ENCODE measurements at regions not wholly inside any gene's neighbourhood (a gene's known extent, or its start where the extent isn't known, plus 50 kb on each side); places are given as distances from the start of the nearest gene placed in this dataset.

DNA sequence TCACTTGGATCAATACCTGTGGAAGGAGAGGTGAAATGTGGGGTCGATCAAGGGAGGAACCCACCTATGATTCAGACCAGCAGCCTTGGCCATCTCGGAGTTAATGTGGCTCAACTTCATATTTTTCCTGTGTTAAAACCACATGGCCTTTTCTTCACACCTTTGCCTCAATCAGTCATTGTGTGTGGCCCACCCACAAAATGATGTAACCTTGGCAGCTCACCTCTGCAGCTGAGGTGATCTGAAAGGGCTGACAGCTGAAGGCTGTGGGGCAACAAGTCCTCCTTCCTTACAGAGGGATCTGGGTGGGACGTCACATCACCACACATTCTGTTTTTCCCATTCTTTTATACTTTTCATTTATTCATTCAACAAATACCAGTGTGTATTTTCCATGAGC lies 357.1 kb upstream of the HSF2 start:
- Histone ChIP-seq H3K27me3 (ENCODE audit: control insufficient read depth in 4 of 4, insufficient read depth in 4 of 4, low read length in 3 of 4) (peaks cover 0 to 5% (median 0%) of the 10 kb centered on the region in 4 donors), H3K27ac (ENCODE audit: low read depth in 1 of 2, low read length in 2 of 2) (no peak overlapping the region), H3K9ac (ENCODE audit: low read depth in 1 of 2, low read length in 2 of 2) (no peak overlapping the region), H3K4me3 (ENCODE audit: low read depth in 1 of 3, low read length in 3 of 3) (no peak overlapping the region), H3K4me1 (ENCODE audit: control insufficient read depth in 4 of 4, insufficient read depth in 4 of 4, low read length in 3 of 4) (no peaks in the 10 kb centered on the region), H3K9me3 (ENCODE audit: control insufficient read depth in 4 of 4, low read length in 3 of 4) (no peaks in the 10 kb centered on the region), H3K36me3 (ENCODE audit: control insufficient read depth in 4 of 4, insufficient read depth in 3 of 4, low read depth in 1 of 4, low read length in 3 of 4) (no peaks in the 10 kb centered on the region)
- TF ChIP-seq FOXA1 (IDR thresholded peaks at IDR 0.05) (no peak), SP1 (IDR thresholded peaks at IDR 0.05) (no peak), HNF4G (IDR thresholded peaks at IDR 0.05) (no peak), NR2F2 (IDR thresholded peaks at IDR 0.05) (no peak), RAD21 (IDR thresholded peaks at IDR 0.05) (no peak), TAF1 (conservative IDR thresholded peaks at IDR 0.05) (no peak), JUND (IDR thresholded peaks at IDR 0.05) (no peak), FOXA2 (IDR thresholded peaks at IDR 0.05) (no peak), HNF4A (conservative IDR thresholded peaks at IDR 0.05) (no peak), GABPA (IDR thresholded peaks at IDR 0.05 in 1 of 2, conservative IDR thresholded peaks at IDR 0.05 in 1 of 2) (no peak), RXRA (IDR thresholded peaks at IDR 0.05) (no peak)
- TF ChIP-seq, protein P1, sequence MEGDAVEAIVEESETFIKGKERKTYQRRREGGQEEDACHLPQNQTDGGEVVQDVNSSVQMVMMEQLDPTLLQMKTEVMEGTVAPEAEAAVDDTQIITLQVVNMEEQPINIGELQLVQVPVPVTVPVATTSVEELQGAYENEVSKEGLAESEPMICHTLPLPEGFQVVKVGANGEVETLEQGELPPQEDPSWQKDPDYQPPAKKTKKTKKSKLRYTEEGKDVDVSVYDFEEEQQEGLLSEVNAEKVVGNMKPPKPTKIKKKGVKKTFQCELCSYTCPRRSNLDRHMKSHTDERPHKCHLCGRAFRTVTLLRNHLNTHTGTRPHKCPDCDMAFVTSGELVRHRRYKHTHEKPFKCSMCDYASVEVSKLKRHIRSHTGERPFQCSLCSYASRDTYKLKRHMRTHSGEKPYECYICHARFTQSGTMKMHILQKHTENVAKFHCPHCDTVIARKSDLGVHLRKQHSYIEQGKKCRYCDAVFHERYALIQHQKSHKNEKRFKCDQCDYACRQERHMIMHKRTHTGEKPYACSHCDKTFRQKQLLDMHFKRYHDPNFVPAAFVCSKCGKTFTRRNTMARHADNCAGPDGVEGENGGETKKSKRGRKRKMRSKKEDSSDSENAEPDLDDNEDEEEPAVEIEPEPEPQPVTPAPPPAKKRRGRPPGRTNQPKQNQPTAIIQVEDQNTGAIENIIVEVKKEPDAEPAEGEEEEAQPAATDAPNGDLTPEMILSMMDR (IDR thresholded peaks at IDR 0.05; ENCODE audit: low read depth, low read length, missing input control): no peak
- TF ChIP-seq, protein P2, sequence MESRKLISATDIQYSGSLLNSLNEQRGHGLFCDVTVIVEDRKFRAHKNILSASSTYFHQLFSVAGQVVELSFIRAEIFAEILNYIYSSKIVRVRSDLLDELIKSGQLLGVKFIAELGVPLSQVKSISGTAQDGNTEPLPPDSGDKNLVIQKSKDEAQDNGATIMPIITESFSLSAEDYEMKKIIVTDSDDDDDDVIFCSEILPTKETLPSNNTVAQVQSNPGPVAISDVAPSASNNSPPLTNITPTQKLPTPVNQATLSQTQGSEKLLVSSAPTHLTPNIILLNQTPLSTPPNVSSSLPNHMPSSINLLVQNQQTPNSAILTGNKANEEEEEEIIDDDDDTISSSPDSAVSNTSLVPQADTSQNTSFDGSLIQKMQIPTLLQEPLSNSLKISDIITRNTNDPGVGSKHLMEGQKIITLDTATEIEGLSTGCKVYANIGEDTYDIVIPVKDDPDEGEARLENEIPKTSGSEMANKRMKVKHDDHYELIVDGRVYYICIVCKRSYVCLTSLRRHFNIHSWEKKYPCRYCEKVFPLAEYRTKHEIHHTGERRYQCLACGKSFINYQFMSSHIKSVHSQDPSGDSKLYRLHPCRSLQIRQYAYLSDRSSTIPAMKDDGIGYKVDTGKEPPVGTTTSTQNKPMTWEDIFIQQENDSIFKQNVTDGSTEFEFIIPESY (IDR thresholded peaks at IDR 0.05): no peak
- TF ChIP-seq, protein P3, sequence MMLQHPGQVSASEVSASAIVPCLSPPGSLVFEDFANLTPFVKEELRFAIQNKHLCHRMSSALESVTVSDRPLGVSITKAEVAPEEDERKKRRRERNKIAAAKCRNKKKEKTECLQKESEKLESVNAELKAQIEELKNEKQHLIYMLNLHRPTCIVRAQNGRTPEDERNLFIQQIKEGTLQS (IDR thresholded peaks at IDR 0.05): no peak
- no peak for DNase-seq (ENCODE audit: low spot score)
- 79% methylated on average over 3 of the region's 3 CpGs for WGBS

DNA sequence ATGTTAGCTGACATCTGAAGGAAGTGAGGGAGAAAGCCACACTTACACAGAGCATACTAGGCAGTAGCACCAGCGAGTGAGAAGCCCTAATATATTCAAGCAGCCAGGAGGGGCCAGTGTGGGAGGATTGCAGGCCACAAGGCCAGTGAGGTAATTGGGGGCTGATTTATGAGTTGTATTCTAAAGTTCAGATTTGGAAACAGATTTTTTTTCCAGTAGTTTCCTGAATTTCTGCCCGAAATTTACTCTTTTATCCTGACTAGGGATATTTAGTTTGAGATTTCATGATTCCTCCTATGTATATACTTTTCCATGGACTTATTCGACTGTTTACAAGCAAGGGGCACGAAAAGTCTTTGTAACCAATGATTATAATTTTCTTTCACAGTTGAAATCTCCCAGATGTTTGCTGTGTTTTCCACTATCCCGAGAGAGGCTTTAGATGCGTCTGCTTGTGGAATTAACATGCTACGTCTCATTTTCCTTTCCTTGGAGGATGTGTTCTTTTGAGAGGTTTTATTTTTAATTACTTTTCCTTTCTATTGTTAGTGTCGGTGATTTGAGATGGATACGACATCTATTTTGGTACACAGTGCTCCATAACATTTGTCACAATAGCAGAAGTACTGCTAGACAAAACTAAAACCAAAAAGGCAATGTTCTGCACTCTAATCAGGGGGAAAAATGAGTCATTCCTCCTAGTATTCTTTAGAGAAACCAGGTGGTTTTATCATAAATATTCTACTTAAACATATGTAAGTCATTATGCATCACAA lies 356.3 kb upstream of the HSF2 start:
- H3K9me3 ChIP-seq (ENCODE audit: control insufficient read depth in 4 of 4, low read length in 3 of 4): no peaks in the 10 kb centered on the region
- no peak overlapping the region for H3K27ac ChIP-seq (ENCODE audit: low read depth in 1 of 2, low read length in 2 of 2)
- H3K27me3 ChIP-seq (ENCODE audit: control insufficient read depth in 4 of 4, insufficient read depth in 4 of 4, low read length in 3 of 4): peaks cover 0 to 5% (median 0%) of the 10 kb centered on the region in 4 donors
- H3K4me1 ChIP-seq (ENCODE audit: control insufficient read depth in 4 of 4, insufficient read depth in 4 of 4, low read length in 3 of 4): no peaks in the 10 kb centered on the region
- no peaks in the 10 kb centered on the region for H3K36me3 ChIP-seq (ENCODE audit: control insufficient read depth in 4 of 4, insufficient read depth in 3 of 4, low read depth in 1 of 4, low read length in 3 of 4)
- TF ChIP-seq, protein P3 (IDR thresholded peaks at IDR 0.05): no peak
- no peak for TF ChIP-seq TAF1 (conservative IDR thresholded peaks at IDR 0.05)
- no peak overlapping the region for H3K9ac ChIP-seq (ENCODE audit: low read depth in 1 of 2, low read length in 2 of 2)
- H3K4me3 ChIP-seq (ENCODE audit: low read depth in 1 of 3, low read length in 3 of 3): no peak overlapping the region
- 67% methylated on average over 9 of the region's 9 CpGs for WGBS
- DNase-seq (ENCODE audit: low spot score): no peak

DNA sequence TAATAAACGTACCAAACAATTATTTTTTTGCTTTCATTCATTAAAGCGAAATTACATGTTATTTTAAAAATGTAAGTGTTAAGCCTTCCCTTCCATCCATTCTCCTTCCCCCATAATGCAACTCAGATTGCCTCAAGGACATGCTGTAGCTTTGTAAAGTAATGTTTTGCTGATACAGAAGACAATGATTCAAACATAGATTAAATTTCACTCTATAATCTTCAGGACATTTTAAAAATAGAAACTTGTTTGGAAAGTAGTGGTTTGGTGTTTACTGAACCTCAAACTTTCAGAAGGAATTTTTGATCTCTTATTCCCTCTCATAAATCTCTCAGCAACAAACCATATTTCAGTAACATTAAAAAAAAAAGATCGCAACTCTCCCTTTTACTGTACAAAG lies 350.9 kb upstream of the HSF2 start:
- H3K27ac ChIP-seq (ENCODE audit: low read depth in 1 of 2, low read length in 2 of 2): no peak overlapping the region
- H3K4me3 ChIP-seq (ENCODE audit: low read depth in 1 of 3, low read length in 3 of 3): no peak overlapping the region
- no peak for DNase-seq (ENCODE audit: low spot score)
- no peak overlapping the region for H3K9ac ChIP-seq (ENCODE audit: low read depth in 1 of 2, low read length in 2 of 2)
- H3K27me3 ChIP-seq (ENCODE audit: control insufficient read depth in 4 of 4, insufficient read depth in 4 of 4, low read length in 3 of 4): no peaks in the 10 kb centered on the region
- no peaks in the 10 kb centered on the region for H3K9me3 ChIP-seq (ENCODE audit: control insufficient read depth in 4 of 4, low read length in 3 of 4)
- 65% methylated on average over 3 of the region's 3 CpGs for WGBS
- H3K4me1 ChIP-seq (ENCODE audit: control insufficient read depth in 4 of 4, insufficient read depth in 4 of 4, low read length in 3 of 4): no peaks in the 10 kb centered on the region
- no peaks in the 10 kb centered on the region for H3K36me3 ChIP-seq (ENCODE audit: control insufficient read depth in 4 of 4, insufficient read depth in 3 of 4, low read depth in 1 of 4, low read length in 3 of 4)
- no peak for TF ChIP-seq HNF4G (IDR thresholded peaks at IDR 0.05)
- TF ChIP-seq, protein P4, sequence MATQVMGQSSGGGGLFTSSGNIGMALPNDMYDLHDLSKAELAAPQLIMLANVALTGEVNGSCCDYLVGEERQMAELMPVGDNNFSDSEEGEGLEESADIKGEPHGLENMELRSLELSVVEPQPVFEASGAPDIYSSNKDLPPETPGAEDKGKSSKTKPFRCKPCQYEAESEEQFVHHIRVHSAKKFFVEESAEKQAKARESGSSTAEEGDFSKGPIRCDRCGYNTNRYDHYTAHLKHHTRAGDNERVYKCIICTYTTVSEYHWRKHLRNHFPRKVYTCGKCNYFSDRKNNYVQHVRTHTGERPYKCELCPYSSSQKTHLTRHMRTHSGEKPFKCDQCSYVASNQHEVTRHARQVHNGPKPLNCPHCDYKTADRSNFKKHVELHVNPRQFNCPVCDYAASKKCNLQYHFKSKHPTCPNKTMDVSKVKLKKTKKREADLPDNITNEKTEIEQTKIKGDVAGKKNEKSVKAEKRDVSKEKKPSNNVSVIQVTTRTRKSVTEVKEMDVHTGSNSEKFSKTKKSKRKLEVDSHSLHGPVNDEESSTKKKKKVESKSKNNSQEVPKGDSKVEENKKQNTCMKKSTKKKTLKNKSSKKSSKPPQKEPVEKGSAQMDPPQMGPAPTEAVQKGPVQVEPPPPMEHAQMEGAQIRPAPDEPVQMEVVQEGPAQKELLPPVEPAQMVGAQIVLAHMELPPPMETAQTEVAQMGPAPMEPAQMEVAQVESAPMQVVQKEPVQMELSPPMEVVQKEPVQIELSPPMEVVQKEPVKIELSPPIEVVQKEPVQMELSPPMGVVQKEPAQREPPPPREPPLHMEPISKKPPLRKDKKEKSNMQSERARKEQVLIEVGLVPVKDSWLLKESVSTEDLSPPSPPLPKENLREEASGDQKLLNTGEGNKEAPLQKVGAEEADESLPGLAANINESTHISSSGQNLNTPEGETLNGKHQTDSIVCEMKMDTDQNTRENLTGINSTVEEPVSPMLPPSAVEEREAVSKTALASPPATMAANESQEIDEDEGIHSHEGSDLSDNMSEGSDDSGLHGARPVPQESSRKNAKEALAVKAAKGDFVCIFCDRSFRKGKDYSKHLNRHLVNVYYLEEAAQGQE (IDR thresholded peaks at IDR 0.05): no peak
- no peak for TF ChIP-seq SP1 (IDR thresholded peaks at IDR 0.05)
- no peak for TF ChIP-seq YY1 (IDR thresholded peaks at IDR 0.05)
- TF ChIP-seq, protein P1 (IDR thresholded peaks at IDR 0.05; ENCODE audit: low read depth, low read length, missing input control): no peak
- no peak for TF ChIP-seq JUND (IDR thresholded peaks at IDR 0.05)
- no peak for TF ChIP-seq EGR1 (IDR thresholded peaks at IDR 0.05; ENCODE audit: low read depth in 2 of 2)

Data from liver (tissue), 8 donors.